ENCODE measurements at regions not wholly inside any gene's neighbourhood (a gene's known extent, or its start where the extent isn't known, plus 50 kb on each side); places are given as distances from the start of the nearest gene placed in this dataset.

GRCh38 chr4:108303488-108304177, 134.9 kb upstream of the LEF1 start:
- Histone ChIP-seq H3K27ac (ENCODE audit: extremely low read depth, low read depth, low read length) (no peak overlapping the region), H3K4me1 (ENCODE audit: control insufficient read depth, insufficient read depth, low read length) (peaks cover 4% of the 10 kb centered on the region), H3K36me3 (ENCODE audit: control insufficient read depth in 2 of 2, insufficient read depth in 1 of 2, low read length in 2 of 2) (no peaks in the 10 kb centered on the region), H3K4me3 (ENCODE audit: low read depth, low read length) (no peak overlapping the region), H3K9me3 (ENCODE audit: control insufficient read depth, insufficient read depth, low read depth, low read length) (no peaks in the 10 kb centered on the region)
- CTCF ChIA-PET: interaction anchor here (0.7 kb wide), 1 partner anchor 81 kb away, joined by 3 read pairs; no protein-coding TSS in a partner anchor
- POLR2A ChIA-PET: interaction anchor here (0.6 kb wide), 2 partner anchors 135 to 1734 kb away, joined by 4 read pairs; partner anchors contain the start of gene LEF1
- TF ChIP-seq ZNF341 (tag by site-specific recombination; IDR thresholded peaks at IDR 0.05; ENCODE audit: low read depth) (no peak), PRDM4 (tag by site-specific recombination; IDR thresholded peaks at IDR 0.05) (no peak), IKZF3 (tag by site-specific recombination; IDR thresholded peaks at IDR 0.05) (no peak), ZBTB49 (tag by site-specific recombination; IDR thresholded peaks at IDR 0.05; ENCODE audit: low read depth) (no peak), ZBTB8A (tag by site-specific recombination; IDR thresholded peaks at IDR 0.05) (peak; percentile 55), ZNF335 (tag by site-specific recombination; conservative IDR thresholded peaks at IDR 0.05) (no peak; the same call in 1 of the 2 replicates), ZNF155 (tag by site-specific recombination; IDR thresholded peaks at IDR 0.05) (no peak), PRDM1 (tag by site-specific recombination; IDR thresholded peaks at IDR 0.05) (peak; percentile 71), TSHZ1 (tag by site-specific recombination; IDR thresholded peaks at IDR 0.05; ENCODE audit: borderline replicate concordance) (no peak), ZNF169 (tag by site-specific recombination; IDR thresholded peaks at IDR 0.05) (no peak), ZFP41 (tag by site-specific recombination; IDR thresholded peaks at IDR 0.05; ENCODE audit: borderline replicate concordance) (no peak), ZNF48 (tag by site-specific recombination; IDR thresholded peaks at IDR 0.05) (no peak), ZNF658 (tag by site-specific recombination; IDR thresholded peaks at IDR 0.05) (no peak), ZNF768 (tag by site-specific recombination; IDR thresholded peaks at IDR 0.05) (no peak), KLF8 (tag by site-specific recombination; IDR thresholded peaks at IDR 0.05) (0 out of 2 replicates have a peak, but pooled peaks have one; percentile 22), ZNF266 (tag by site-specific recombination; IDR thresholded peaks at IDR 0.05; ENCODE audit: low read depth) (no peak), SP7 (tag by site-specific recombination; IDR thresholded peaks at IDR 0.05) (peak; percentile 83), SCRT1 (tag by site-specific recombination; IDR thresholded peaks at IDR 0.05; ENCODE audit: borderline replicate concordance) (0 out of 2 replicates have a peak, but pooled peaks have one; percentile 14), MYNN (tag by site-specific recombination; IDR thresholded peaks at IDR 0.05; ENCODE audit: borderline replicate concordance) (no peak)
- TF ChIP-seq, protein P1, sequence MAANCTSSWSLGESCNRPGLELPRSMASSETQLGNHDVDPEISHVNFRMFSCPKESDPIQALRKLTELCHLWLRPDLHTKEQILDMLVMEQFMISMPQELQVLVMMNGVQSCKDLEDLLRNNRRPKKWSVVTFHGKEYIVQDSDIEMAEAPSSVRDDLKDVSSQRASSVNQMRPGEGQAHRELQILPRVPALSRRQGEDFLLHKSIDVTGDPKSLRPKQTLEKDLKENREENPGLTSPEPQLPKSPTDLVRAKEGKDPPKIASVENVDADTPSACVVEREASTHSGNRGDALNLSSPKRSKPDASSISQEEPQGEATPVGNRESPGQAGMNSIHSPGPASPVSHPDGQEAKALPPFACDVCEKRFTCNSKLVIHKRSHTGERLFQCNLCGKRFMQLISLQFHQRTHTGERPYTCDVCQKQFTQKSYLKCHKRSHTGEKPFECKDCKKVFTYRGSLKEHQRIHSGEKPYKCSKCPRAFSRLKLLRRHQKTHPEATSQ (tag by site-specific recombination; IDR thresholded peaks at IDR 0.05): no peak
- TF ChIP-seq, protein P2, sequence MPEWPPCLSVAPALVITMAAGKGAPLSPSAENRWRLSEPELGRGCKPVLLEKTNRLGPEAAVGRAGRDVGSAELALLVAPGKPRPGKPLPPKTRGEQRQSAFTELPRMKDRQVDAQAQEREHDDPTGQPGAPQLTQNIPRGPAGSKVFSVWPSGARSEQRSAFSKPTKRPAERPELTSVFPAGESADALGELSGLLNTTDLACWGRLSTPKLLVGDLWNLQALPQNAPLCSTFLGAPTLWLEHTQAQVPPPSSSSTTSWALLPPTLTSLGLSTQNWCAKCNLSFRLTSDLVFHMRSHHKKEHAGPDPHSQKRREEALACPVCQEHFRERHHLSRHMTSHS (tag by site-specific recombination; IDR thresholded peaks at IDR 0.05): no peak
- TF ChIP-seq, protein P3, sequence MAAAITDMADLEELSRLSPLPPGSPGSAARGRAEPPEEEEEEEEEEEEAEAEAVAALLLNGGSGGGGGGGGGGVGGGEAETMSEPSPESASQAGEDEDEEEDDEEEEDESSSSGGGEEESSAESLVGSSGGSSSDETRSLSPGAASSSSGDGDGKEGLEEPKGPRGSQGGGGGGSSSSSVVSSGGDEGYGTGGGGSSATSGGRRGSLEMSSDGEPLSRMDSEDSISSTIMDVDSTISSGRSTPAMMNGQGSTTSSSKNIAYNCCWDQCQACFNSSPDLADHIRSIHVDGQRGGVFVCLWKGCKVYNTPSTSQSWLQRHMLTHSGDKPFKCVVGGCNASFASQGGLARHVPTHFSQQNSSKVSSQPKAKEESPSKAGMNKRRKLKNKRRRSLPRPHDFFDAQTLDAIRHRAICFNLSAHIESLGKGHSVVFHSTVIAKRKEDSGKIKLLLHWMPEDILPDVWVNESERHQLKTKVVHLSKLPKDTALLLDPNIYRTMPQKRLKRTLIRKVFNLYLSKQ (tag by site-specific recombination; IDR thresholded peaks at IDR 0.05; ENCODE audit: borderline replicate concordance): no peak
- TF ChIP-seq, protein P4, sequence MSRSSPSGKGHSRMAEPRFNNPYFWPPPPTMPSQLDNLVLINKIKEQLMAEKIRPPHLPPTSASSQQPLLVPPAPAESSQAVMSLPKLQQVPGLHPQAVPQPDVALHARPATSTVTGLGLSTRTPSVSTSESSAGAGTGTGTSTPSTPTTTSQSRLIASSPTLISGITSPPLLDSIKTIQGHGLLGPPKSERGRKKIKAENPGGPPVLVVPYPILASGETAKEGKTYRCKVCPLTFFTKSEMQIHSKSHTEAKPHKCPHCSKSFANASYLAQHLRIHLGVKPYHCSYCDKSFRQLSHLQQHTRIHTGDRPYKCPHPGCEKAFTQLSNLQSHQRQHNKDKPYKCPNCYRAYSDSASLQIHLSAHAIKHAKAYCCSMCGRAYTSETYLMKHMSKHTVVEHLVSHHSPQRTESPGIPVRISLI (tag by site-specific recombination; IDR thresholded peaks at IDR 0.05): no peak; the same call in 1 of the 2 replicates
